ENCODE measurements at regions not wholly inside any gene's neighbourhood (a gene's known extent, or its start where the extent isn't known, plus 50 kb on each side); places are given as distances from the start of the nearest gene placed in this dataset.

- TF ChIP-seq CTCF (conservative IDR thresholded peaks at IDR 0.05; ENCODE audit: low read depth, low read length) (no peak), EZH2 (IDR thresholded peaks at IDR 0.05; ENCODE audit: borderline replicate concordance, low read depth, low read length, poor library complexity, severe bottlenecking) (no peak)
These were observed 131.7 kb upstream of the ISX start for GRCh38 chr22:34934261-34934660.

All from A673 (cell line).